ENCODE measurements at regions not wholly inside any gene's neighbourhood (a gene's known extent, or its start where the extent isn't known, plus 50 kb on each side); places are given as distances from the start of the nearest gene placed in this dataset.

- no peaks in the 10 kb centered on the region for H3K9me3 ChIP-seq (ENCODE audit: control insufficient read depth, insufficient read depth, low read length)
- no peak for TF ChIP-seq CTCF (IDR thresholded peaks at IDR 0.05)
- Mint-ChIP-seq H3K4me1 (no peaks in the 10 kb centered on the region), H3K4me3 (no peak overlapping the region), H3K9me3 (no peaks in the 10 kb centered on the region), H3K27ac (no peak overlapping the region), H3K27me3 (ENCODE audit: low read depth in 2 of 2) (no peaks in the 10 kb centered on the region), H3K36me3 (no peaks in the 10 kb centered on the region)
- WGBS (ENCODE audit: insufficient coverage), result 100% methylated on average over 1 of the region's 1 CpG
- no peaks in the 10 kb centered on the region for H3K27me3 ChIP-seq (ENCODE audit: control insufficient read depth, insufficient read depth, low read length)
- H3K4me3 ChIP-seq (ENCODE audit: low read length), result no peak overlapping the region
- intact Hi-C loops (cut with micrococcal nuclease), result no loop called here
- no peak overlapping the region for H3K27ac ChIP-seq (ENCODE audit: low read length)
- DNase-seq (no peak), ATAC-seq (no peak)
- no peaks in the 10 kb centered on the region for H3K4me1 ChIP-seq (ENCODE audit: control insufficient read depth, insufficient read depth, low read length)
- H3K36me3 ChIP-seq (ENCODE audit: control insufficient read depth, insufficient read depth, low read length), result no peaks in the 10 kb centered on the region
Measured at GRCh38 chr3:31189330-31189729, 294.9 kb upstream of the GADL1 start.

- no peak for TF ChIP-seq CTCF (IDR thresholded peaks at IDR 0.05)
- Histone ChIP-seq H3K27ac (ENCODE audit: low read length) (no peak overlapping the region), H3K9me3 (ENCODE audit: control insufficient read depth, insufficient read depth, low read length) (no peaks in the 10 kb centered on the region), H3K4me3 (ENCODE audit: low read length) (no peak overlapping the region), H3K4me1 (ENCODE audit: control insufficient read depth, insufficient read depth, low read length) (no peaks in the 10 kb centered on the region), H3K27me3 (ENCODE audit: control insufficient read depth, insufficient read depth, low read length) (no peaks in the 10 kb centered on the region), H3K36me3 (ENCODE audit: control insufficient read depth, insufficient read depth, low read length) (no peaks in the 10 kb centered on the region)
- DNase-seq (no peak), ATAC-seq (no peak)
- Mint-ChIP-seq H3K27ac (no peak overlapping the region), H3K9me3 (no peaks in the 10 kb centered on the region), H3K4me1 (no peaks in the 10 kb centered on the region), H3K4me3 (no peak overlapping the region), H3K36me3 (no peaks in the 10 kb centered on the region), H3K27me3 (ENCODE audit: low read depth in 2 of 2) (no peaks in the 10 kb centered on the region)
- intact Hi-C loops (cut with micrococcal nuclease), result no loop called here
Measured at GRCh38 chr3:31189971-31190370, 295.5 kb upstream of the GADL1 start.

GRCh38 chr3:31191354-31191753, 296.9 kb upstream of the GADL1 start:
- no peak for TF ChIP-seq CTCF (IDR thresholded peaks at IDR 0.05)
- no peaks in the 10 kb centered on the region for H3K36me3 Mint-ChIP-seq

GRCh38 chr3:31193429-31193828, 299.0 kb upstream of the GADL1 start:
- Histone ChIP-seq H3K27ac (ENCODE audit: low read length) (no peak overlapping the region), H3K27me3 (ENCODE audit: control insufficient read depth, insufficient read depth, low read length) (no peaks in the 10 kb centered on the region), H3K9me3 (ENCODE audit: control insufficient read depth, insufficient read depth, low read length) (no peaks in the 10 kb centered on the region), H3K4me1 (ENCODE audit: control insufficient read depth, insufficient read depth, low read length) (no peaks in the 10 kb centered on the region), H3K4me3 (ENCODE audit: low read length) (no peak overlapping the region), H3K36me3 (ENCODE audit: control insufficient read depth, insufficient read depth, low read length) (no peaks in the 10 kb centered on the region)
- Mint-ChIP-seq H3K27ac (no peak overlapping the region), H3K36me3 (no peaks in the 10 kb centered on the region), H3K9me3 (no peaks in the 10 kb centered on the region), H3K4me1 (no peaks in the 10 kb centered on the region), H3K4me3 (no peak overlapping the region), H3K27me3 (ENCODE audit: low read depth in 2 of 2) (peaks cover 0 to 2% of the 10 kb centered on the region in 2 donors)
- intact Hi-C loops (cut with micrococcal nuclease), result no loop called here
- ATAC-seq (no peak), DNase-seq (no peak)
- 83% methylated on average over 2 of the region's 2 CpGs for WGBS (ENCODE audit: insufficient coverage)
- no peak for TF ChIP-seq CTCF (IDR thresholded peaks at IDR 0.05)

More at GRCh38 chr3:31191354-31191753, 296.9 kb upstream of the GADL1 start:
- no peaks in the 10 kb centered on the region for H3K4me1 Mint-ChIP-seq
- no peaks in the 10 kb centered on the region for H3K9me3 ChIP-seq (ENCODE audit: control insufficient read depth, insufficient read depth, low read length)
- no peaks in the 10 kb centered on the region for H3K4me1 ChIP-seq (ENCODE audit: control insufficient read depth, insufficient read depth, low read length)
- no peaks in the 10 kb centered on the region for H3K27me3 ChIP-seq (ENCODE audit: control insufficient read depth, insufficient read depth, low read length)
- no peak overlapping the region for H3K4me3 Mint-ChIP-seq
- DNase-seq (no peak), ATAC-seq (no peak)
- no peak overlapping the region for H3K27ac ChIP-seq (ENCODE audit: low read length)
- 90% methylated on average over 6 of the region's 6 CpGs for WGBS (ENCODE audit: insufficient coverage)
- H3K27ac Mint-ChIP-seq, result no peak overlapping the region
- H3K9me3 Mint-ChIP-seq, result no peaks in the 10 kb centered on the region
- peaks cover 0 to 2% of the 10 kb centered on the region in 2 donors for H3K27me3 Mint-ChIP-seq (ENCODE audit: low read depth in 2 of 2)
- H3K4me3 ChIP-seq (ENCODE audit: low read length), result no peak overlapping the region
- no peaks in the 10 kb centered on the region for H3K36me3 ChIP-seq (ENCODE audit: control insufficient read depth, insufficient read depth, low read length)
- intact Hi-C loops (cut with micrococcal nuclease), result no loop called here
